Adipocyte (in vitro differentiated cells): ENCODE measurements at regions not wholly inside any gene's neighbourhood (a gene's known extent, or its start where the extent isn't known, plus 50 kb on each side); places are given as distances from the start of the nearest gene placed in this dataset.

Source experiments
- DNase-seq: peaks from one replicate; pipeline ENCODE4 v3.0.0-alpha.2; 2015; ENCODE audit warnings: low read depth
- H3K27me3 ChIP-seq: replicated peaks from 2 replicates; pipeline ENCODE4 v1.7.0; 2013; ENCODE audit warnings: mild to moderate bottlenecking, low read length, moderate library complexity; ENCODE audit not compliant: control insufficient read depth, insufficient read depth
- H3K36me3 ChIP-seq: 2 replicates; pipeline ENCODE4 v1.7.0; 2013; ENCODE audit warnings: low read length, mild to moderate bottlenecking, moderate library complexity; ENCODE audit not compliant: control insufficient read depth, insufficient read depth, severe bottlenecking
- H3K4me1 ChIP-seq: 2 replicates; pipeline ENCODE4 v1.7.0; 2013; ENCODE audit warnings: mild to moderate bottlenecking, low read length, moderate library complexity; ENCODE audit not compliant: control insufficient read depth, insufficient read depth
- H3K4me3 ChIP-seq: 2 replicates; pipeline ENCODE4 v1.7.0; 2013; ENCODE audit warnings: mild to moderate bottlenecking, low read length, moderate library complexity
- H3K9ac ChIP-seq: 2 replicates; pipeline ENCODE4 v1.7.0; 2013; ENCODE audit warnings: mild to moderate bottlenecking, low read length, moderate library complexity
- H3K9me3 ChIP-seq: 2 replicates; pipeline ENCODE4 v1.7.0; 2013; ENCODE audit warnings: mild to moderate bottlenecking, low read length, moderate library complexity; ENCODE audit not compliant: control insufficient read depth

- no peaks in the 10 kb centered on the region for H3K9me3 ChIP-seq
- no peaks in the 10 kb centered on the region for H3K36me3 ChIP-seq
- no peak overlapping the region for H3K4me3 ChIP-seq
- H3K9ac ChIP-seq = no peak overlapping the region
- no peak for DNase-seq
- H3K4me1 ChIP-seq = no peaks in the 10 kb centered on the region
- no peaks in the 10 kb centered on the region for H3K27me3 ChIP-seq
Observed at GRCh38 chr9:23621188-23621587, 204.9 kb downstream of the ELAVL2 start.

- H3K4me1 ChIP-seq = no peaks in the 10 kb centered on the region
- H3K9me3 ChIP-seq = no peaks in the 10 kb centered on the region
- H3K27me3 ChIP-seq = no peaks in the 10 kb centered on the region
- H3K4me3 ChIP-seq = no peak overlapping the region
- no peak for DNase-seq
- no peak overlapping the region for H3K9ac ChIP-seq
- H3K36me3 ChIP-seq = no peaks in the 10 kb centered on the region
Observed at GRCh38 chr9:23621924-23622323, 204.1 kb downstream of the ELAVL2 start.

GRCh38 chr9:23622396-23622795 is 203.6 kb downstream of the ELAVL2 start:
- H3K4me1 ChIP-seq = no peaks in the 10 kb centered on the region
- H3K27me3 ChIP-seq = no peaks in the 10 kb centered on the region
- H3K36me3 ChIP-seq = no peaks in the 10 kb centered on the region
- DNase-seq = no peak
- H3K4me3 ChIP-seq = no peak overlapping the region
- no peaks in the 10 kb centered on the region for H3K9me3 ChIP-seq
- no peak overlapping the region for H3K9ac ChIP-seq

GRCh38 chr9:23630488-23630887 is 195.6 kb downstream of the ELAVL2 start:
- H3K4me1 ChIP-seq = no peaks in the 10 kb centered on the region
- no peaks in the 10 kb centered on the region for H3K27me3 ChIP-seq
- DNase-seq = no peak
- no peak overlapping the region for H3K4me3 ChIP-seq
- peaks cover 4% of the 10 kb centered on the region for H3K9me3 ChIP-seq
- H3K36me3 ChIP-seq = no peaks in the 10 kb centered on the region
- H3K9ac ChIP-seq = no peak overlapping the region

- Histone ChIP-seq H3K27me3 (no peaks in the 10 kb centered on the region), H3K9me3 (peaks cover 4% of the 10 kb centered on the region), H3K4me3 (no peak overlapping the region), H3K9ac (no peak overlapping the region), H3K36me3 (no peaks in the 10 kb centered on the region), H3K4me1 (no peaks in the 10 kb centered on the region)
- no peak for DNase-seq
Observed at GRCh38 chr9:23635276-23635675, 190.8 kb downstream of the ELAVL2 start.

- Histone ChIP-seq H3K4me3 (no peak overlapping the region), H3K27me3 (no peaks in the 10 kb centered on the region), H3K4me1 (no peaks in the 10 kb centered on the region), H3K36me3 (no peaks in the 10 kb centered on the region), H3K9me3 (peaks cover 4% of the 10 kb centered on the region), H3K9ac (no peak overlapping the region)
- DNase-seq = no peak
Observed at GRCh38 chr9:23636199-23636598, 189.8 kb downstream of the ELAVL2 start.

- DNase-seq = no peak
- Histone ChIP-seq H3K4me1 (no peaks in the 10 kb centered on the region), H3K9ac (no peak overlapping the region), H3K27me3 (no peaks in the 10 kb centered on the region), H3K4me3 (no peak overlapping the region), H3K36me3 (no peaks in the 10 kb centered on the region), H3K9me3 (peaks cover 4% of the 10 kb centered on the region)
Observed at GRCh38 chr9:23638011-23638410, 188.0 kb downstream of the ELAVL2 start.

GRCh38 chr9:23638837-23639426 is 187.1 kb downstream of the ELAVL2 start:
- Histone ChIP-seq H3K9ac (no peak overlapping the region), H3K9me3 (peaks cover 4% of the 10 kb centered on the region), H3K4me3 (no peak overlapping the region), H3K4me1 (no peaks in the 10 kb centered on the region), H3K36me3 (no peaks in the 10 kb centered on the region), H3K27me3 (no peaks in the 10 kb centered on the region)
- no peak for DNase-seq
